Thoracic aorta (tissue), 2 donors: ENCODE measurements at regions not wholly inside any gene's neighbourhood (a gene's known extent, or its start where the extent isn't known, plus 50 kb on each side); places are given as distances from the start of the nearest gene placed in this dataset.

Experiments
- ATAC-seq: fragments of 150-250 bp; one replicate; pipeline ENCODE4 v1.8.0; 2017; ENCODE audit warnings: low read depth; ENCODE audit not compliant: insufficient number of reproducible peaks, low FRiP score
- DNase-seq: peaks from one replicate; pipeline ENCODE4 v3.0.0-alpha.2; 2020; ENCODE audit warnings: low spot score
- H3K27ac ChIP-seq, 2 donors: fragments of 200-600 bp; sonication (generic); 1 replicate in 1 of 2; 2 replicates in 1 of 2; pipeline ENCODE4 v1.5.1; 2016; ENCODE audit warnings: mild to moderate bottlenecking in 2 of 2, moderate library complexity in 2 of 2
- H3K27me3 ChIP-seq: fragments of 200-600 bp; sonication (generic); replicated peaks from 2 replicates; pipeline ENCODE4 v1.6.0; 2016; ENCODE audit warnings: mild to moderate bottlenecking; ENCODE audit not compliant: insufficient read depth
- H3K36me3 ChIP-seq: fragments of 200-600 bp; sonication (generic); one replicate; pipeline ENCODE4 v1.5.1; 2016
- H3K4me1 ChIP-seq, 2 donors: fragments of 200-600 bp; sonication (generic); 1 replicate in 1 of 2; 2 replicates in 1 of 2; pipeline versions ENCODE4 v1.5.1 to v1.6.0; 2016; ENCODE audit warnings: low read depth in 2 of 2, mild to moderate bottlenecking in 1 of 2; ENCODE audit not compliant: control insufficient read depth in 1 of 2
- H3K4me3 ChIP-seq: fragments of 200-600 bp; sonication (generic); 2 replicates; pipeline ENCODE4 v1.5.1; 2016; ENCODE audit warnings: mild to moderate bottlenecking
- H3K9me3 ChIP-seq: fragments of 200-600 bp; sonication (generic); 2 replicates; pipeline ENCODE4 v1.5.1; 2016
- TF ChIP-seq, protein P1 (sequence below): fragments of 200-600 bp; sonication (generic); IDR thresholded peaks from one replicate; pipeline ENCODE4 v1.5.1; 2019; ENCODE audit warnings: antibody characterized with exemption

GRCh38 chr6:139912735-139913400 lies 538.4 kb upstream of the CITED2 start:
- no peaks in the 10 kb centered on the region for H3K36me3 ChIP-seq
- TF ChIP-seq, protein P1, sequence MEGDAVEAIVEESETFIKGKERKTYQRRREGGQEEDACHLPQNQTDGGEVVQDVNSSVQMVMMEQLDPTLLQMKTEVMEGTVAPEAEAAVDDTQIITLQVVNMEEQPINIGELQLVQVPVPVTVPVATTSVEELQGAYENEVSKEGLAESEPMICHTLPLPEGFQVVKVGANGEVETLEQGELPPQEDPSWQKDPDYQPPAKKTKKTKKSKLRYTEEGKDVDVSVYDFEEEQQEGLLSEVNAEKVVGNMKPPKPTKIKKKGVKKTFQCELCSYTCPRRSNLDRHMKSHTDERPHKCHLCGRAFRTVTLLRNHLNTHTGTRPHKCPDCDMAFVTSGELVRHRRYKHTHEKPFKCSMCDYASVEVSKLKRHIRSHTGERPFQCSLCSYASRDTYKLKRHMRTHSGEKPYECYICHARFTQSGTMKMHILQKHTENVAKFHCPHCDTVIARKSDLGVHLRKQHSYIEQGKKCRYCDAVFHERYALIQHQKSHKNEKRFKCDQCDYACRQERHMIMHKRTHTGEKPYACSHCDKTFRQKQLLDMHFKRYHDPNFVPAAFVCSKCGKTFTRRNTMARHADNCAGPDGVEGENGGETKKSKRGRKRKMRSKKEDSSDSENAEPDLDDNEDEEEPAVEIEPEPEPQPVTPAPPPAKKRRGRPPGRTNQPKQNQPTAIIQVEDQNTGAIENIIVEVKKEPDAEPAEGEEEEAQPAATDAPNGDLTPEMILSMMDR: no peak
- H3K27ac ChIP-seq: no peak overlapping the region

DNA sequence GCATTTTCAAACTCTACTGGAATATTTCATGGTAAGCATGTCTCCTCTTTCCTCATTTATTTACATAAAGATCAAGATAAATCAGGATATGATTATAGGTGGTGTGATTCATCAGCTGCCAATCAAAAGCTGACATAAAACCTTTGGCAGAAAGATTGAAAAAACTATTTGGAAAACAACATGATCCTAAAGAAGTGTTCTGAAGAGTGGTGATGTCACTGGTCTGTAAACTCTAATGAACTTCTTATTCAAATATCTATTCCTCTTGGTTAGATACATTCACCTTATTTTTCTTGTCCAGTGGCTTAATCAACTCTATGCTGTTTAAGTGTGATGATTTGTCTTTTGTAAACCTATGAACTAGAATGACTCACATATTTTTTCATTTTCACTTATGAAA lies 535.5 kb upstream of the CITED2 start:
- no peaks in the 10 kb centered on the region for H3K9me3 ChIP-seq
- no peaks in the 10 kb centered on the region for H3K36me3 ChIP-seq
- no peak for ATAC-seq
- no peak for DNase-seq
- H3K4me1 ChIP-seq: no peaks in the 10 kb centered on the region
- H3K4me3 ChIP-seq: no peak overlapping the region
- TF ChIP-seq, protein P1: no peak
- H3K27ac ChIP-seq: no peak overlapping the region
- no peaks in the 10 kb centered on the region for H3K27me3 ChIP-seq

More at GRCh38 chr6:139912735-139913400, 538.4 kb upstream of the CITED2 start:
- no peak for ATAC-seq
- H3K9me3 ChIP-seq: no peaks in the 10 kb centered on the region
- no peaks in the 10 kb centered on the region for H3K27me3 ChIP-seq
- H3K4me3 ChIP-seq: no peak overlapping the region
- no peaks in the 10 kb centered on the region for H3K4me1 ChIP-seq
- DNase-seq: no peak

- TF ChIP-seq, protein P1: no peak
- no peak overlapping the region for H3K4me3 ChIP-seq
- H3K27me3 ChIP-seq: no peaks in the 10 kb centered on the region
- H3K4me1 ChIP-seq: no peaks in the 10 kb centered on the region
- H3K36me3 ChIP-seq: no peaks in the 10 kb centered on the region
- ATAC-seq (no peak), DNase-seq (no peak)
- no peaks in the 10 kb centered on the region for H3K9me3 ChIP-seq
- no peak overlapping the region for H3K27ac ChIP-seq
These were observed 531.1 kb upstream of the CITED2 start for GRCh38 chr6:139905404-139906052.

- TF ChIP-seq, protein P1: no peak
- Histone ChIP-seq H3K27me3 (no peaks in the 10 kb centered on the region), H3K4me3 (no peak overlapping the region), H3K27ac (no peak overlapping the region), H3K36me3 (no peaks in the 10 kb centered on the region), H3K4me1 (no peaks in the 10 kb centered on the region), H3K9me3 (no peaks in the 10 kb centered on the region)
- ATAC-seq: no peak
- DNase-seq: no peak
These were observed 530.1 kb upstream of the CITED2 start for GRCh38 chr6:139904568-139904967.

DNA sequence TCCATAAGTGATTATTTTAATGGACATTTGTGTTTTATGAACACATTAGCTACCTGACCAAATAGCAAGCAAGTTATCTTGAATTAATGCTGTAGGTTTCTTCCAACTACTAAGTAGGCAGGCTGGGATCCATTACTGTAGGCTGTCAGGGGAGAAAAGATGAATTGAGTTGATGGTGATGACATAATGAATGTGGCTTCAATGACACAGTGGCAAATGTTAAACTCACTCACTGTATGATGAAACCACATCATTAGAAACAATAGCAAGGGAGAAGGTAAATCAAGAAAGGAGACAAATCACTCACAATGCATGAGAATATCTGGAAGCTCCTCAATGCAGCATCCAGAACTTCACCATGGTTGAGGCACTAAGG lies 529.7 kb upstream of the CITED2 start:
- TF ChIP-seq, protein P1: no peak
- no peaks in the 10 kb centered on the region for H3K9me3 ChIP-seq
- H3K27me3 ChIP-seq: no peaks in the 10 kb centered on the region
- no peak overlapping the region for H3K4me3 ChIP-seq
- H3K27ac ChIP-seq: no peak overlapping the region
- no peak for ATAC-seq
- H3K4me1 ChIP-seq: no peaks in the 10 kb centered on the region
- no peaks in the 10 kb centered on the region for H3K36me3 ChIP-seq
- DNase-seq: no peak
